Lower leg skin (tissue), 4 donors: ENCODE measurements at regions not wholly inside any gene's neighbourhood (a gene's known extent, or its start where the extent isn't known, plus 50 kb on each side); places are given as distances from the start of the nearest gene placed in this dataset.

Experiments used
- DNase-seq, 2 donors: peaks; one replicate each; pipeline ENCODE4 v3.0.0-alpha.2; 2019; ENCODE audit warnings: low spot score in 2 of 2
- H3K4me3 ChIP-seq: fragments of 200-600 bp; sonication (generic); 2 replicates; pipeline ENCODE4 v1.5.1; 2017; ENCODE audit warnings: mild to moderate bottlenecking, low read depth; ENCODE audit not compliant: poor library complexity, severe bottlenecking
- CTCF ChIP-seq, 3 donors: fragments of 450-650 bp; IDR thresholded peaks; one replicate each; pipeline ENCODE4 v1.5.1; 2016; ENCODE audit warnings: antibody characterized with exemption in 3 of 3, mild to moderate bottlenecking in 3 of 3, moderate library complexity in 2 of 3
- POLR2A ChIP-seq, 2 donors: fragments of 450-650 bp; IDR thresholded peaks; one replicate each; pipeline ENCODE4 v1.6.1; 2016 to 2017; ENCODE audit warnings: antibody characterized with exemption in 2 of 2, mild to moderate bottlenecking in 1 of 2, moderate library complexity in 1 of 2
- WGBS, 2 donors: methylation state at CpG; one replicate each; pipeline ENCODE4 v1.1.5; 2018; 5-methylcytosine and 5-hydroxymethylcytosine counted together
- intact Hi-C: fragments of 100-400 bp; cut with DNase I; formaldehyde crosslinking; loops from one replicate; pipeline ENCODE4 v1.15.0; 2023; ENCODE audit warnings: low total_unique reads

GRCh38 chr19:29285187-29285687, 72.3 kb upstream of the UQCRFS1 start:
- TF ChIP-seq CTCF (IDR thresholded peaks at IDR 0.05) (no peak), POLR2A (IDR thresholded peaks at IDR 0.05) (no peak)
- H3K4me3 ChIP-seq = no peak overlapping the region
- intact Hi-C loops = no loop called here
- 77 to 81% methylated on average over 6 of the region's 6 CpGs for WGBS, 2 donors
- no peak for DNase-seq

GRCh38 chr19:29285878-29286277, 72.9 kb upstream of the UQCRFS1 start:
- 39 to 46% methylated on average over 6 of the region's 6 CpGs for WGBS, 2 donors
- intact Hi-C loops = no loop called here
- H3K4me3 ChIP-seq = no peak overlapping the region
- no peak for TF ChIP-seq POLR2A (IDR thresholded peaks at IDR 0.05)
- TF ChIP-seq CTCF (IDR thresholded peaks at IDR 0.05) = no peak
- DNase-seq = peak in 1 of 2 donors; percentile 62

GRCh38 chr19:29287061-29287460, 74.1 kb upstream of the UQCRFS1 start:
- intact Hi-C loops = no loop called here
- no peak overlapping the region for H3K4me3 ChIP-seq
- TF ChIP-seq POLR2A (IDR thresholded peaks at IDR 0.05) (no peak), CTCF (IDR thresholded peaks at IDR 0.05) (no peak)
- 32 to 33% methylated on average over 4 of the region's 4 CpGs for WGBS, 2 donors
- peak in 1 of 2 donors; percentile 72 for DNase-seq

GRCh38 chr19:29288256-29288655, 75.3 kb upstream of the UQCRFS1 start:
- WGBS, 2 donors = 85 to 93% methylated on average over 4 of the region's 4 CpGs
- DNase-seq = peak in 1 of 2 donors; percentile 54
- TF ChIP-seq CTCF (IDR thresholded peaks at IDR 0.05) (no peak), POLR2A (IDR thresholded peaks at IDR 0.05) (no peak)
- no peak overlapping the region for H3K4me3 ChIP-seq
- intact Hi-C loops = no loop called here

GRCh38 chr19:29289020-29289419, 76.1 kb upstream of the UQCRFS1 start:
- TF ChIP-seq CTCF (IDR thresholded peaks at IDR 0.05) (no peak), POLR2A (IDR thresholded peaks at IDR 0.05) (no peak)
- no peak overlapping the region for H3K4me3 ChIP-seq
- 84 to 96% methylated on average over 2 of the region's 2 CpGs for WGBS, 2 donors
- intact Hi-C loops = no loop called here
- DNase-seq = no peak

- no peak overlapping the region for H3K4me3 ChIP-seq
- TF ChIP-seq POLR2A (IDR thresholded peaks at IDR 0.05) (no peak), CTCF (IDR thresholded peaks at IDR 0.05) (no peak)
- intact Hi-C loops = no loop called here
- DNase-seq = no peak
- WGBS, 2 donors = 70 to 78% methylated on average over 5 of the region's 5 CpGs
These were observed 77.9 kb upstream of the UQCRFS1 start for GRCh38 chr19:29290853-29291252.
